ENCODE measurements at regions not wholly inside any gene's neighbourhood (a gene's known extent, or its start where the extent isn't known, plus 50 kb on each side); places are given as distances from the start of the nearest gene placed in this dataset.

DNA sequence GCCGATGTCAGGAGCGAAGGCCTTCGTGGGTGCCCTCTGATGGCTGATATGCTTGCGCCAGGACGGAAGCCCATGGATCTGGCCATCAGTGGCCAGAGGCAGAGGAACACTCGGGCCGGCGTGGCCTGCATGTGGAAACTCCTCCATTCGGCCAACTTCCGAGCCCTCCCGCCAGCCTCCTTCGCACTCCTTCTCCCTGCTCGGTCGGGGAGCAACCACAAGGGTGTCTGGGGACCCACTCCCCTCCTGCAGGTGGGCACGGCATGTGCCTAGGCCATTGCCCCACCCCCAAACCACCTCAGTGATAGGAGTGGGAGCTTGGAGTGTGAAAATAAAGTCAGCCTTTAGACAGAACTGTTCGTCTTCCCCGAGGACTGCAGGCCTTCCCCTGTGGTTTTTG is 231.3 kb downstream of the BCL11B start:
- Histone ChIP-seq H3K9me3 (ENCODE audit: control insufficient read depth in 2 of 3, insufficient read depth in 1 of 3, low read length in 3 of 3) (peaks cover 0 to 2% (median 0%) of the 10 kb centered on the region in 3 donors), H3K27ac (ENCODE audit: low read depth in 2 of 2, low read length in 2 of 2) (no peak overlapping the region), H3K27me3 (ENCODE audit: control insufficient read depth, insufficient read depth, low read length) (no peaks in the 10 kb centered on the region), H3K4me1 (ENCODE audit: control insufficient read depth in 2 of 3, insufficient read depth in 2 of 3, low read depth in 1 of 3, low read length in 3 of 3) (peaks cover 0 to 2% (median 0%) of the 10 kb centered on the region in 3 donors), H3K36me3 (ENCODE audit: control insufficient read depth in 2 of 3, insufficient read depth in 3 of 3, low read length in 3 of 3) (no peaks in the 10 kb centered on the region), H3K9ac (ENCODE audit: low read length in 3 of 3) (no peak overlapping the region), H3K4me3 (ENCODE audit: low read length in 3 of 3) (no peak overlapping the region)
- FAIRE-seq (no peak), DNase-seq (peak in 1 of 5 donors; percentile 51)
- intact Hi-C loops (cut with DNase I), result no loop called here
- TF ChIP-seq CTCF (IDR thresholded peaks at IDR 0.05; ENCODE audit: borderline replicate concordance, extremely low read depth, insufficient read depth), result no peak

DNA sequence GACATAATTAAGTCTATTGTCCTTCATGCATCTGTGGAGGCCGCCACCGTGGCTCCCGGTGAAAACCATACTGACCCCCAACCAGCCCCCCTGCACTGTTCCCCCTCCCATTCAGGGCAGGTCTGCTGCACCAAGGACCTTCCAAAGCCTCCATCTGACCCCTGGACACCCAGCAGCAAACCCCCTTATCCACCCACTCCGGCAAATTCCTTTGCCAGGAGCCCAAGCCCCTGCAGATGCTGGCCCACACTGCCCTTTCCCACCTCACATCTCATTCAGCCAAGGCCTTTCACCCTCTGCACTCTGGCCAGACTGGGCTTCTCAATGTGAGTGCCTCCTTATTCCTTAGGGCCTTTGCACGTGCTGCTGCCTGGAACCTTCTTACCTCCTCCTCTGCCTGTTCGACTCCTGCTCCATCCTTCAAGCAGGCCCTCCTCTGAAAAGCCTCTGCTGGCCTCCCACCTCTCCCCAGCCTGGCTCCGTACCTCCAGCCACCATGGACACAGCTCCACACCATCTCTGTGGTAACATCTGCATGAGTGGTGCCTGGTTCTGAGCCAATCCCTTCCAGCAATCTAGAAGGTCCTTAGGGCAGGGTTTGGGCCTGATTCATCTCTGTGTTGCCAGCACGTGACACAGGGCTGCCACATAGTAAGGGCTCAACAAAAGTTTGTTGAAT is 230.7 kb downstream of the BCL11B start:
- FAIRE-seq, result no peak
- Histone ChIP-seq H3K9ac (ENCODE audit: low read length in 3 of 3) (no peak overlapping the region), H3K36me3 (ENCODE audit: control insufficient read depth in 2 of 3, insufficient read depth in 3 of 3, low read length in 3 of 3) (no peaks in the 10 kb centered on the region), H3K9me3 (ENCODE audit: control insufficient read depth in 2 of 3, insufficient read depth in 1 of 3, low read length in 3 of 3) (peaks cover 0 to 2% (median 0%) of the 10 kb centered on the region in 3 donors), H3K4me1 (ENCODE audit: control insufficient read depth in 2 of 3, insufficient read depth in 2 of 3, low read depth in 1 of 3, low read length in 3 of 3) (peaks cover 0 to 2% (median 0%) of the 10 kb centered on the region in 3 donors), H3K4me3 (ENCODE audit: low read length in 3 of 3) (no peak overlapping the region), H3K27me3 (ENCODE audit: control insufficient read depth, insufficient read depth, low read length) (no peaks in the 10 kb centered on the region), H3K27ac (ENCODE audit: low read depth in 2 of 2, low read length in 2 of 2) (no peak overlapping the region)
- TF ChIP-seq CTCF (IDR thresholded peaks at IDR 0.05; ENCODE audit: borderline replicate concordance, extremely low read depth, insufficient read depth), result no peak
- intact Hi-C loops (cut with DNase I), result no loop called here
- no peak for DNase-seq

DNA sequence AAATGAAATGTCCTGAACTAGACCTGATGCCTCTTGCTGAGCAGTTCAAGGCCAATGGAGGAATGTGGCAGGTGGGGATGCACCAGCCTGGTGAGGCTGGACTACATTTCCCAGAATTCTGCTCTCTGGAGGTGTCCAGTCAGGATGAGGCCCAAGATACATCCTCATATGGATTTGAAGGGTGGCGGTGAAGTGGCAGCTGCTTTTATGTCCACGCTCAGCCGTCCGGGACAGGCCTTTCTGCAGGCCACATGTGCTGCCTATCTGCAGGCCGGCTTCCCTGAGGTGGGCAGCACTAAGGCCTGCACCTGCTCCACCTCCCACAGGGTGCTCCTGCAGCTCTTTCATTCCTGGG is 230.2 kb downstream of the BCL11B start:
- H3K4me3 ChIP-seq (ENCODE audit: low read length in 3 of 3), result no peak overlapping the region
- DNase-seq, result peak in 1 of 5 donors; percentile 65

More for the DNA sequence above, 230.2 kb downstream of the BCL11B start:
- Histone ChIP-seq H3K27me3 (ENCODE audit: control insufficient read depth, insufficient read depth, low read length) (no peaks in the 10 kb centered on the region), H3K4me1 (ENCODE audit: control insufficient read depth in 2 of 3, insufficient read depth in 2 of 3, low read depth in 1 of 3, low read length in 3 of 3) (peaks cover 0 to 2% (median 0%) of the 10 kb centered on the region in 3 donors), H3K27ac (ENCODE audit: low read depth in 2 of 2, low read length in 2 of 2) (no peak overlapping the region), H3K9me3 (ENCODE audit: control insufficient read depth in 2 of 3, insufficient read depth in 1 of 3, low read length in 3 of 3) (peaks cover 0 to 2% (median 0%) of the 10 kb centered on the region in 3 donors), H3K36me3 (ENCODE audit: control insufficient read depth in 2 of 3, insufficient read depth in 3 of 3, low read length in 3 of 3) (no peaks in the 10 kb centered on the region), H3K9ac (ENCODE audit: low read length in 3 of 3) (no peak overlapping the region)
- no peak for TF ChIP-seq CTCF (IDR thresholded peaks at IDR 0.05; ENCODE audit: borderline replicate concordance, extremely low read depth, insufficient read depth)
- no peak for FAIRE-seq
- intact Hi-C loops (cut with DNase I), result no loop called here

Measured in kidney (tissue), 13 donors.